ENCODE measurements at regions not wholly inside any gene's neighbourhood (a gene's known extent, or its start where the extent isn't known, plus 50 kb on each side); places are given as distances from the start of the nearest gene placed in this dataset.
"Not testable (repeated sequence)": the region's sequence is repeated elsewhere in the genome, so short reads cannot be mapped to it uniquely, and the experiment has no call there.

GRCh38 chr1:100597061-100597741 is 59.3 kb downstream of the GPR88 start:
- intact Hi-C loops (cut with micrococcal nuclease; ENCODE audit: unreplicated experiment), result no loop called here
- H3K4me3 Mint-ChIP-seq (ENCODE audit: low read depth, unreplicated experiment), result no peak overlapping the region
- peaks cover 13% of the 10 kb centered on the region for H3K9me3 Mint-ChIP-seq (ENCODE audit: low read depth, unreplicated experiment)
- CTCF ChIA-PET, result no interaction called here
- no TSS peak for BruUV-seq (replicated peaks)
- DNase-seq, result no peak
- peak overlapping the region; percentile 55 for H3K27ac Mint-ChIP-seq (ENCODE audit: unreplicated experiment)
- H3K27me3 Mint-ChIP-seq (ENCODE audit: unreplicated experiment), result no peaks in the 10 kb centered on the region
- peaks cover 14% of the 10 kb centered on the region for H3K4me1 Mint-ChIP-seq (ENCODE audit: low read depth, unreplicated experiment)
- H3K36me3 Mint-ChIP-seq (ENCODE audit: insufficient read depth, unreplicated experiment), result no peaks in the 10 kb centered on the region
- no peak for TF ChIP-seq CTCF (IDR thresholded peaks at IDR 0.05; ENCODE audit: unreplicated experiment)

- H3K4me3 Mint-ChIP-seq (ENCODE audit: low read depth, unreplicated experiment), result no peak overlapping the region
- H3K27me3 Mint-ChIP-seq (ENCODE audit: unreplicated experiment), result no peaks in the 10 kb centered on the region
- no TSS peak for BruUV-seq (replicated peaks)
- no peak for TF ChIP-seq CTCF (IDR thresholded peaks at IDR 0.05; ENCODE audit: unreplicated experiment)
- DNase-seq, result no peak
- CTCF ChIA-PET, result no interaction called here
- H3K36me3 Mint-ChIP-seq (ENCODE audit: insufficient read depth, unreplicated experiment), result no peaks in the 10 kb centered on the region
- no peak overlapping the region for H3K27ac Mint-ChIP-seq (ENCODE audit: unreplicated experiment)
- H3K4me1 Mint-ChIP-seq (ENCODE audit: low read depth, unreplicated experiment), result peaks cover 14% of the 10 kb centered on the region
- intact Hi-C loops (cut with micrococcal nuclease; ENCODE audit: unreplicated experiment), result no loop called here
- peaks cover 13% of the 10 kb centered on the region for H3K9me3 Mint-ChIP-seq (ENCODE audit: low read depth, unreplicated experiment)
Observed at GRCh38 chr1:100597784-100598183, 59.8 kb downstream of the GPR88 start.

GRCh38 chr1:100600377-100600776 is 62.4 kb downstream of the GPR88 start:
- H3K4me3 Mint-ChIP-seq (ENCODE audit: low read depth, unreplicated experiment); H3K27me3 Mint-ChIP-seq (ENCODE audit: unreplicated experiment); CTCF ChIA-PET: not testable (repeated sequence)

GRCh38 chr1:100602028-100602427 is 64.1 kb downstream of the GPR88 start:
- H3K4me3 Mint-ChIP-seq (ENCODE audit: low read depth, unreplicated experiment); intact Hi-C loops (cut with micrococcal nuclease; ENCODE audit: unreplicated experiment); DNase-seq; H3K27me3 Mint-ChIP-seq (ENCODE audit: unreplicated experiment); BruUV-seq (replicated peaks); H3K36me3 Mint-ChIP-seq (ENCODE audit: insufficient read depth, unreplicated experiment); H3K4me1 Mint-ChIP-seq (ENCODE audit: low read depth, unreplicated experiment); H3K9me3 Mint-ChIP-seq (ENCODE audit: low read depth, unreplicated experiment); CTCF ChIA-PET; H3K27ac Mint-ChIP-seq (ENCODE audit: unreplicated experiment): not testable (repeated sequence)

More at GRCh38 chr1:100600377-100600776, 62.4 kb downstream of the GPR88 start:
- peaks cover 12% of the 10 kb centered on the region for H3K9me3 Mint-ChIP-seq (ENCODE audit: low read depth, unreplicated experiment)
- DNase-seq; H3K36me3 Mint-ChIP-seq (ENCODE audit: insufficient read depth, unreplicated experiment); intact Hi-C loops (cut with micrococcal nuclease; ENCODE audit: unreplicated experiment); H3K27ac Mint-ChIP-seq (ENCODE audit: unreplicated experiment); BruUV-seq (replicated peaks): not testable (repeated sequence)
- peaks cover 14% of the 10 kb centered on the region for H3K4me1 Mint-ChIP-seq (ENCODE audit: low read depth, unreplicated experiment)

- Mint-ChIP-seq H3K9me3 (ENCODE audit: low read depth, unreplicated experiment) (peaks cover 6% of the 10 kb centered on the region), H3K27me3 (ENCODE audit: unreplicated experiment) (no peaks in the 10 kb centered on the region), H3K4me3 (ENCODE audit: low read depth, unreplicated experiment) (no peak overlapping the region), H3K36me3 (ENCODE audit: insufficient read depth, unreplicated experiment) (no peaks in the 10 kb centered on the region), H3K4me1 (ENCODE audit: low read depth, unreplicated experiment) (no peaks in the 10 kb centered on the region), H3K27ac (ENCODE audit: unreplicated experiment) (no peak overlapping the region)
- DNase-seq, result no peak
- TF ChIP-seq CTCF (IDR thresholded peaks at IDR 0.05; ENCODE audit: unreplicated experiment), result no peak
- CTCF ChIA-PET, result no interaction called here
- intact Hi-C loops (cut with micrococcal nuclease; ENCODE audit: unreplicated experiment), result no loop called here
- BruUV-seq (replicated peaks), result no TSS peak
Observed at GRCh38 chr1:100604372-100604771, 66.4 kb downstream of the GPR88 start.

All from Calu3 (cell line).